Spleen (tissue), 11 donors: ENCODE measurements at regions not wholly inside any gene's neighbourhood (a gene's known extent, or its start where the extent isn't known, plus 50 kb on each side); places are given as distances from the start of the nearest gene placed in this dataset.

ENCODE experiments used
- DNase-seq: peaks from one replicate; pipeline ENCODE4 v3.0.0-alpha.2; 2020
- H3K27ac ChIP-seq, 8 donors: fragments of 200-600 bp; sonication (generic) in 7 of 8; 1 replicate in 4 of 8; 2 replicates in 4 of 8; pipeline versions ENCODE4 v1.5.0 to v1.8.0; 2016 to 2021; ENCODE audit warnings: inconsistent platforms in 4 of 8, mild to moderate bottlenecking in 4 of 8, moderate library complexity in 1 of 8
- H3K27me3 ChIP-seq, 7 donors: fragments of 200-600 bp; sonication (generic) in 6 of 7; replicated peaks in 1 of 7; 1 replicate in 4 of 7; 2 replicates in 3 of 7; pipeline versions ENCODE4 v1.5.0 to v1.8.0; 2016 to 2021; ENCODE audit warnings: inconsistent platforms in 3 of 7, mild to moderate bottlenecking in 1 of 7
- H3K36me3 ChIP-seq, 6 donors: fragments of 200-600 bp; sonication (generic) in 5 of 6; 1 replicate in 4 of 6; 2 replicates in 2 of 6; pipeline versions ENCODE4 v1.5.0 to v1.8.0; 2016 to 2021; ENCODE audit warnings: inconsistent platforms in 2 of 6
- H3K4me1 ChIP-seq, 6 donors: fragments of 200-600 bp; sonication (generic) in 5 of 6; 1 replicate in 3 of 6; 2 replicates in 3 of 6; pipeline versions ENCODE4 v1.5.0 to v1.8.0; 2016 to 2021; ENCODE audit warnings: inconsistent platforms in 3 of 6
- H3K4me3 ChIP-seq, 8 donors: fragments of 200-600 bp; sonication (generic) in 7 of 8; 1 replicate in 4 of 8; 2 replicates in 4 of 8; pipeline versions ENCODE4 v1.5.0 to v1.8.0; 2016 to 2021; ENCODE audit warnings: inconsistent platforms in 4 of 8, mild to moderate bottlenecking in 4 of 8, moderate library complexity in 2 of 8
- H3K9me3 ChIP-seq, 8 donors: fragments of 200-600 bp; sonication (generic) in 7 of 8; 1 replicate in 4 of 8; 2 replicates in 4 of 8; pipeline versions ENCODE4 v1.5.0 to v1.8.0; 2016 to 2021; ENCODE audit warnings: inconsistent platforms in 4 of 8
- CTCF ChIP-seq, 11 experiments: fragments of 200-600 bp in 7 of 11; fragments of 450-650 bp in 4 of 11; sonication (generic) in 4 of 11; IDR thresholded peaks in 8 of 11; conservative IDR thresholded peaks in 3 of 11; 1 replicate in 7 of 11; 2 replicates in 4 of 11; pipeline versions ENCODE4 v1.4.0 to v1.8.0; 2016 to 2021; ENCODE audit warnings: antibody characterized with exemption in 11 of 11, inconsistent platforms in 4 of 11, mild to moderate bottlenecking in 1 of 11
- POLR2A ChIP-seq, 3 donors: fragments of 450-650 bp; IDR thresholded peaks; one replicate each; pipeline ENCODE4 v1.5.1; 2017; ENCODE audit warnings: antibody characterized with exemption in 3 of 3, mild to moderate bottlenecking in 1 of 3
- POLR2AphosphoS5 ChIP-seq, 3 donors: sonication (generic); formaldehyde crosslinking; IDR thresholded peaks; one replicate each; pipeline ENCODE4 v1.5.1; 2017; ENCODE audit warnings: antibody characterized with exemption in 3 of 3
- WGBS, 5 donors: extraction: QIAGEN DNeasy Blood & Tissue Kit in 3 of 5; methylation state at CpG; one replicate each; pipeline versions ENCODE4 v1.1.5 to v1.1.7; 2013 to 2018; 5-methylcytosine and 5-hydroxymethylcytosine counted together
- intact Hi-C: fragments of 100-400 bp; cut with DNase I; formaldehyde crosslinking; loops from one replicate; pipeline ENCODE4 v1.15.0; 2023; ENCODE audit warnings: low total_unique reads
- donor health status: healthy with polysubstance abuse.
- donor health status: DM: no; HTN: no; CAD: no; lungs with moderate emphysema.
- donor health status: DM: no; HTN: no; CAD: no.
- donor health status: Bipolar disorder and iron deficiency.
- donor health status: healthy.
- donor health status: DM: no; HTN: no; CAD: no.
- donor health status: DM: yes; HTN: yes; CAD: no.

DNA sequence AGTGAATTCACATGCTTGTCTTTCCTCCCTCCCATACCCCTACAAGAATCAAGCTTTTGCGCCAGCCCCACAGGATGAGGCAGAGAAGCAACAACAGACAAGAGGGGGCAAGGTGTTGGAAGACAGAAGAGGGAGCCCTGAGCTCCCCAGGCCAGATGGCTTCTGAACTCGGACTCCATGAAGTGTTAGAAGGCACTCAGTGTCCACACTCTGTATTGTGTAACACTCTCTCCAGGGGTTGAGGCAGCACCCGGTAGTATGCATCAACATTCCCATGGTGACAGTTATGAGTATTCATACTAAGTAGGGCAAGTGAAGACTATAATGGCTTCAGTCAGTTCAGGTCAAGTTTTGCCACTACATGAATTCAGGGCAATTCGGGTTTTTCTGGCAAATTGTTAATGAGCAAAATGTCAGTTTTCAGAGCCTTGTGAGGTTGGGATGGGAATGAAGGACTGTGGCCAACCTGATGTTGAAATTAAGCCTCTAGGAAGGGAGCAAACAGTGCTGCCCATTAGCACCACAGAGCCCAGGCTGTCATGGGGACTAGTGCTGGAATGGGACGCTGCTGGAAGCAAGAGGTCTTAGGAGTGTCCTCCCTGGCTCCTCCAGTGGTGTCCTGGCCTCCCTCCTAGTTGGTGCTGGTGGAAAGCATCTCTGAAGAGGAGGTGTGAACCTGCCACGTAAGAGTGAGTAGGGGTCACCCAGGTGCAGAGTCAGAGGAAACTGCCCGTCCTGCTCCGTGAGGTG lies 79.4 kb downstream of the KLF15 start:
- WGBS, 5 donors = 78 to 85% (median 82%) methylated on average over 8 of the region's 8 CpGs
- peaks cover 0 to 43% (median 0%) of the 10 kb centered on the region in 7 donors for H3K27me3 ChIP-seq
- no peaks in the 10 kb centered on the region for H3K9me3 ChIP-seq
- no peaks in the 10 kb centered on the region for H3K4me1 ChIP-seq
- peak; percentile 29 for DNase-seq
- no peak overlapping the region for H3K4me3 ChIP-seq
- intact Hi-C loops = no loop called here
- TF ChIP-seq POLR2AphosphoS5 (IDR thresholded peaks at IDR 0.05) = no peak
- TF ChIP-seq CTCF (IDR thresholded peaks at IDR 0.05 in 8 of 11, conservative IDR thresholded peaks at IDR 0.05 in 3 of 11) = no peak
- TF ChIP-seq POLR2A (IDR thresholded peaks at IDR 0.05) = no peak
- H3K27ac ChIP-seq = no peak overlapping the region
- no peaks in the 10 kb centered on the region for H3K36me3 ChIP-seq

DNA sequence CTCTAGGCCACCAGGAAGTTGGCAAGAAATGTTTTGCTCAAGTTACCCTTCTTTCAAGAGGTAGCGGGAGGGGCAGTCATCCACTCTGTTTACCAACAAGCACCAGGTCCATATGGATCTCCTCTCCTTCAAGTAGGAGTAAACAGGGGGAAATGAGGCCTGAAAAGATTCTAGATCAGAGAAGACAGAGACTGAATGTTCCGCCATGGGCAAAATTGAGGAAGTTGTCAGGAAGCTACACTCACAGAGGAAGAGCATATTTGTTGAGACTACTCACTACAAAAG lies 81.6 kb downstream of the KLF15 start:
- DNase-seq = no peak
- H3K4me1 ChIP-seq = no peaks in the 10 kb centered on the region
- no peaks in the 10 kb centered on the region for H3K9me3 ChIP-seq
- intact Hi-C loops = no loop called here
- WGBS, 5 donors = 53 to 81% (median 71%) methylated on average over 2 of the region's 2 CpGs
- TF ChIP-seq CTCF (IDR thresholded peaks at IDR 0.05 in 8 of 11, conservative IDR thresholded peaks at IDR 0.05 in 3 of 11) (no peak), POLR2AphosphoS5 (IDR thresholded peaks at IDR 0.05) (no peak), POLR2A (IDR thresholded peaks at IDR 0.05) (no peak)
- no peaks in the 10 kb centered on the region for H3K36me3 ChIP-seq
- H3K4me3 ChIP-seq = no peak overlapping the region
- H3K27me3 ChIP-seq = peaks cover 0 to 40% (median 0%) of the 10 kb centered on the region in 7 donors
- no peak overlapping the region for H3K27ac ChIP-seq

DNA sequence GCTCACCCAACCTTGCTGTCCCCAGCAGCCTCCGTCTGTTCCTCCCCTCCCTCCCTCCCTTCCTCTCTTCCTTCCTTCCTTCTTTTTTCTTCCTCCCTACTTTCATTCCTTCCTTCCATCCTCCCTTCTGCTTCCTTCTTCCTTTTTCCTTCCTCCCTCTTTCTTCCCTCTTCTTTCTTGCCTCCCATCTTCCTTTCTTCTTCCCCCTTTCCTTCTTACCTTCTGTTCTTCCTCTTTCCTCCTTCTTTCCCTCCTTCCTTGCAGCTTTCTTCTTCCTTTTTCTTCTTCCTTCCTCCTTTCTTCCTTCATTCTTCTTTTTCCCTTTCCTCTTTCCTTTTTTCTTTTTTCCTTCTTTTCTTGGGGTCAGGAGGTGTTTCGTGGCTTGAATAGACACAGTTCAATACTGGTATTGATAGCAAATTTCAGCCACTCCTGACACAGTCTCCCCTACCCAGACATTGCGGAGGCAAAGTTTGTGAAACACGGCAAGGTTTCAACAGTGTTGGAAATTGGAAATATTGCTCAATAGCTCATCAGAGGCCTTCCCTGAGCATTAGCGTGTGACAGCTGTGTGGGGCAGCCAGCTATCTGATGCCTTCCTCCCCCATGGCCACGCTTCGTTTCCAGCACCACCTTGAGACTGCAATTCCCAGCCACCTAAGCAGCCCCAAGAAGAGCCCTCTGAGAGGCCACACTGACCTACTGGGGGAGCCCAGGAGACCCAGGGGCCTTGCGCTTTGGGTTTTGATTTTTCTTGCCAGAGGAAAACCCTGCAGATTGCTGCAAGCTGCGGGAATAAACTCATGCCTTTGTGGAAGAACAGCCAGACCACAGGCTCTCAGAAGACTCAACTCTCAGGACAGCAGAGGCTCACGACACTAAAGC lies 82.2 kb downstream of the KLF15 start:
- TF ChIP-seq POLR2A (IDR thresholded peaks at IDR 0.05) (no peak), CTCF (IDR thresholded peaks at IDR 0.05 in 8 of 11, conservative IDR thresholded peaks at IDR 0.05 in 3 of 11) (no peak)
- no peaks in the 10 kb centered on the region for H3K36me3 ChIP-seq
- peaks cover 0 to 46% (median 0%) of the 10 kb centered on the region in 7 donors for H3K27me3 ChIP-seq
- WGBS, 5 donors = 60 to 86% (median 69%) methylated on average over 10 of the region's 10 CpGs
- H3K9me3 ChIP-seq = no peaks in the 10 kb centered on the region
- H3K4me1 ChIP-seq = no peaks in the 10 kb centered on the region
- intact Hi-C loops = no loop called here
- H3K4me3 ChIP-seq = no peak overlapping the region
- DNase-seq = no peak
- no peak overlapping the region for H3K27ac ChIP-seq

- intact Hi-C loops = no loop called here
- H3K27ac ChIP-seq = peak overlapping the region in 2 of 8 donors; percentile 35 to 38
- H3K36me3 ChIP-seq = no peaks in the 10 kb centered on the region
- no peak overlapping the region for H3K4me3 ChIP-seq
- WGBS, 5 donors = 81 to 89% (median 84%) methylated on average over 9 of the region's 9 CpGs
- no peak for DNase-seq
- no peaks in the 10 kb centered on the region for H3K9me3 ChIP-seq
- peaks cover 0 to 74% (median 11%) of the 10 kb centered on the region in 7 donors for H3K27me3 ChIP-seq
- TF ChIP-seq POLR2AphosphoS5 (IDR thresholded peaks at IDR 0.05) (no peak), POLR2A (IDR thresholded peaks at IDR 0.05) (no peak), CTCF (IDR thresholded peaks at IDR 0.05 in 8 of 11, conservative IDR thresholded peaks at IDR 0.05 in 3 of 11) (no peak)
- H3K4me1 ChIP-seq = peaks cover 0 to 17% (median 10%) of the 10 kb centered on the region in 6 donors
Observed at GRCh38 chr3:126270145-126270811, 86.9 kb downstream of the KLF15 start.
